Pons (tissue), 1 donor: ENCODE measurements at regions not wholly inside any gene's neighbourhood (a gene's known extent, or its start where the extent isn't known, plus 50 kb on each side); places are given as distances from the start of the nearest gene placed in this dataset.
"Not testable (repeated sequence)": the region's sequence is repeated elsewhere in the genome, so short reads cannot be mapped to it uniquely, and the experiment has no call there.

ENCODE experiments used
- DNase-seq: peaks from one replicate; pipeline ENCODE4 v3.0.0-alpha.2; 2016; ENCODE audit warnings: low spot score

DNA sequence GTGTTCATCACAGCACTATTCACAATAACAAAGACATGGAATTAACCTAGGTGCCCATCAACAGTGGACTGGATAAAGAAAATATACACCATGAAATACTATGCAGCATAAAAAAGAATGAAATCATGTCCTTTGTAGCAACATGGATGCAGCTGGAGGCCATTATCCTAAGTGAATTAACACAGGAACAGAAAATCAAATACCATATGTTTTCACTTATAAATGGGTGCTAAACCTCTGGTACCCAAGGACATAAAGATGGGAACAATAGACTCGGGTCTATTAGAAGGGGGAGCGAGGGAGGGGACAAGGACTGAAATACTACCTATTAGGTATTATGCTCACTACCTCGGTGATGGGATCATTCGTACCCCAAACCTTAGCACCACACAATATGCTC lies 66.4 kb upstream of the PTPN13 start:
- not testable (repeated sequence) for DNase-seq

DNA sequence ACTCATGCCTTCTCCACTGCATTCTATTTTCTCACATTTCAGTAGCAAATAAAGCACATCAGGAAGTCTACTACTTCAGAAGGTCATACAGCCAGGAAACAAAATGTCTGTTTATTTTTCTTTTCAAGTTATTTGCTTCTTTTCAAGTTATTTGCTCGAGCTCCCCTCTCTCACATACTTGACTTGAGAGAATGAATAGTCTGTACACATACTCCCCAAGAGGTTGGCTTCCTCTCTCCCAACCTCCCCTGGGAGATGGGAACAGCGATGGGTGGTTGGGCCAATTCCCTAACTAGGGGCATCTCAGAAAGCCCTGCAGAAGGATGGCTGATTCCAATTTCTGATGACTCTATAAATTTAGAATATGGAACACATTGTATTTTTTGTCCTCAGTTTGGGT lies 64.7 kb upstream of the PTPN13 start:
- DNase-seq = no peak

DNA sequence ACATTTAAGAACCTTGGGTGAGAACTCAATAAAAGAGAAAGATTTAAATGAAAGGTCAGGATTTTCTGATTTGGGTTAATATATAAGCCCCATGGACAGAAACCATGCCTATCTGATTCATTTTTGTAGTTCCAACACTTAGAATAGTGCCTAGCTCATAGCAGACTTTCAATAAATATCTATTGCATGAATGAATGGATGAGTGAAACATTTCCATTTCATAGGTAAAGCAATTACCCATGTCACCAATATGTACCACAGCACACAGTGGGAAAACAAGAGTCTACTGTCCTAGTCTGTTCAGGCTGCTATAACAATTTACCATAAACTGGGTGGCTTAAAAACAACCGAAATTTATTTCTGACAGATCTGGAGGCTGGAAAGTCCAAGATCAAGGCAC lies 63.9 kb upstream of the PTPN13 start:
- no peak for DNase-seq

DNA sequence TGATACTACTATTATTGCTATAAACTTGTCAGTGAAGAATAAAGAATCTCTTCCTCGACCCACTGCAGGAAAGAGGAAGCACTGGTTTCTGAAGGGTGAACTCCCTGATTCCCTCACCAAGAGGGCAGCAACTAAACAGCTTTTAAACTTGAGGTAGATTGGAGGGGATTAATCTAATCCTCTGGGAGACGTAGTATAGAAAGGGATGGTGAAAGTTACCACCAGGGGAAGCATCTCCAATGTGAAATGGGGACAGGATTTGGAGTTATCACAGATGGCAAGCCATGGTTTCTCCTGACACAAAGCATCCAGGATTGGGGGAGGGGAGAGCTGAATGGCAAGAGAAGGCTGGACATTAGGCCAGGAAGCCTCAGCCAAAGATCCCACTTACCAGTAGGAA lies 62.7 kb upstream of the PTPN13 start:
- no peak for DNase-seq

DNA sequence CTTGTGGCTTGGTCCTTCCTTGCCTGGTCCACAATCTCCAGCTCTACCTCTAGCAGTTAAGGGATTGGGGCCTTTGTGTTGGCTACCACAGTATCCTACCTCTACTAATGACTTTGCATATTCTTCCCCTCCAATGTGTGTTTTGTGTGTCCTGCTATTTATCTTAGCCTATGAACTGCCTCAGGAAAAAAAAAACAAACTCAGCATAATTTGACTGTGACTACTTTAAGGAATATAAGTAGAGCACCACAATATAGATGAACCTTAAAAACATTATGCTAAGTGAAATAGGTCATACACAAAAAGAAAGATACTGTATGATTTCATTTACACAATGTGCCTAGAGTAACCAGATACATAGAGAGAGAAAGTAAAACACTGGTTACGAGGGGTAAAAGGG lies 61.3 kb upstream of the PTPN13 start:
- DNase-seq = no peak

DNA sequence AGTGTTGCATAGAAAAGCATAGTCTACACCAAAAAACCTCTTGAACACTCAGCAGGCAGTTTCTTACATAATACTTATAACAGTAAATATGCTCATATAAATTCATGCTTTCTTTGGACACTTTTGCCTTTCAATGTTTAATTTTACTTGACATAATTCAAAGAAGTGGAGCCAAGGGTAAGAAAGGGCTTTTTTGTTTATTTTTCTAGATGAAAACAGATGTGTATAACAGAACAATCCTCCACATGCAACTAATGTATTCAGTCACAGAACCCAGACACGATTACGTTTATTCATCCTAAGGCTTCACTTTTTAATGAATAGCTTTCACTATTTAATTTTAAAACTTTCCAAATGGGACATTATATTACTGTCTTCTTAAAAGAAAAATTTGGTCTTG lies 58.0 kb upstream of the PTPN13 start:
- no peak for DNase-seq

DNA sequence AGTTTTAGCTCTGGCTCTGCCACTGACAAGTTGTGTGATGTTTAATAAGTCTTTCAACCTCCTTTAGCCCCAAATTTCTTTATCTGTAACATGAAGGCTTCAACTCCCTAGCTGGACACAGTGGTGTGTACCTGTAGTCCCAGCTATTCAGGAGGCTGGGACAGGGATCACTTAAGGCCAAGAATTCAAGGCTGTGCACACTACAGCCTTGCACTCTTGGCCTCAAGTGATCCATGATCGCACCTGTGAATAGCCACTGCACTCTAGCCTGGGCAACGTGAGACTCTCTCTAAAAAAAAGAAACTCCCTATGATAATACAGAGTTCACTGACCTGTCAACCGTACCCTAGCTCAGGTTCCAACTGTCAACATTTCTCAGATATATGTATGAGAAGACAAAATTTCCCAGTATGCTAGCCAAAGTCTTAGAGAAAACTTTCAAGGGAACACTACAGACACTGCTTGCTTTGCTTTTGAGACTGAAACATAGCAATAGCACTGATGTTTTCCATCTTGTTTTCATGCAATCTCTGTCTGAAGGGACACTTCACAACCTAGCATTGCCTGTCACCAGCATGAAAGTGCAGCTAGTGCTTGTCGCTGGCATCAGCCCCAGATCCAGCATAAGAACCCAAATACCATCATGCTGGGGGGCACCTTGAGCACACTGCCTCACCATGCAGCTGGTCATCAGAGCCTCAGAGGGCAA lies 51.6 kb upstream of the PTPN13 start:
- no peak for DNase-seq

DNA sequence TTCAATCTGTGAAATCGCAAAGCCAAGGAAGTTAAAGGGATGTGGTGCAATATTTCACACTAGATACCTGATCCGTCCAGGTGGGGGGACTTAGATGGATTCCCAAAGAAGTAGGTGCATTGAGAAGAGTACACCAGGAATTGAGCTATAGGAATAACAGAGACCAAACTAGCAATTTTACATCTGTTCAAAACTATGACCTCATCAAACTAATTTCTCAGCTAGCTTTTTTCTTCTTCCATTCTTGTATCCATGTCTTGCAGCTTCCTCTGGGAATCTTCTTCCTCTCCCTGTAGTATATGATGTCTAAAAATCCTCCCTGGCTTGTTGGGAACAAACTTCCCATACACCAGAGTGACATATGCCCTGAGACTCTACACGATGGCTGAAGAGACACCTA lies 51.0 kb upstream of the PTPN13 start:
- no peak for DNase-seq

DNA sequence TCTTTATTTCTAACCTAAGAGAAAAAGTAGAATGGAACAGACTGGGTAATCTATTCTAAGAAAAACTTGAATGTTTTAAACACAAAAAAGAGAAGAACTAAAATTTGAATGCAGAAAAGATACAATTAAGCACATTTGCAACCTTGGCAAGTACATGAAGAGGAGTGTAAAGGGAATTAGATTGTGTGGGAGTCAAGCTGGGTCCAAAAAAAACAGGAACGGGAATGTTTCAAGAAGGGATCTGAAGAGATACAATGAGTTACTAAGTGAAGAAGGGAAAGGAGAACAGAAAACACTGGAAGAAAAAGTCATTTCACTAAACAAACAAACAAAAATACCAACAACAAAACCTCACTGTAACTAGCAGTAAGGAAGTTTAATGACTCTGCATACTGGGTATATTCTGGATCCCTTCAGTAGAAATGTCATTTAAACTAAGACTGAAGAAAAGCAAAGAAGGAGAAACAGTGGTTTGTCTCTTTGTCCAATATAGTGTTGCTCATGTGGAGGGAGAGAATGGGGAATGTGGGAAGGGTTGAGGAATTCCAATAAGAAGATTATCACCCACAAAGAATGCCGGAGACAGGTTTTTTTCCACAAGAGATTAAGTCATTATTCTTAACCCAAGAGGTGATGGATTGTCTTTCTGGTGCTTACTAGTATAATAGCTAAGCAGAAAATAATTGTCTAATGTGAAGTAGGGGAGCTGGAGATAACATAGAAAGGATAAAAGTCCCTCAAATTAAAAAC lies 50.4 kb upstream of the PTPN13 start:
- DNase-seq = no peak

DNA sequence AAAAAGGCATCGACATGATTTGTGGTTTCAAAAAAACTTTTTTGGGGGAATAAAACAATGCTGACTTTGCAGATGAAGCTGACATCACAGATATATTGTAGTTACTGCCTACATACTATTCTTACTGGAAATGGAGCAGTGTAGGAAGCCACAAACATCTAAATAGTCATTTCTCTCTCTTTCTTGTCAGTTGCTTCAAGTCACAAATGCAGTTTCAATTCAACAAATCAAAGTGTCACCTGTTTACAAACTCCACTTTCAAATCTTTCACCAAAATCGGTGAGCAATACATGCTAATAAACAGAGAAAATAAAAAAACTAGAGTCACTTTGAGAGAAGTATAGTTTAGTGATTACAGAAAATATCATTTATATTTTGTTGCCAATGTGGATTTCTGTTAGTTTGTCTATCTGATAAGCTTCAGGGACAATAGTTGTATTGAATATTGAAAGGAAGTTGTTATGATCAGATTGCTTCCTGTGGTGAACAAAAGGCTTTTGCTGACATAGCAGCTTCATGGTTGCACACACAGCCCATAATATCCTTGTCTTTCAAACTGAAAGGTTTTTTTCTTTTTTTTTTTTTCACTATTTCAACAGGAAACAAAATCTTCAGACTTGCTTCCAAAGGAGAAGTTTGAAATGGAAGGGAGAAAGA lies 49.7 kb upstream of the PTPN13 start:
- DNase-seq = no peak
